GM19035 (cell line): ENCODE measurements at regions not wholly inside any gene's neighbourhood (a gene's known extent, or its start where the extent isn't known, plus 50 kb on each side); places are given as distances from the start of the nearest gene placed in this dataset.
"Not testable (repeated sequence)": the region's sequence is repeated elsewhere in the genome, so short reads cannot be mapped to it uniquely, and the experiment has no call there.

ENCODE experiments used
- ATAC-seq: cut with Tn5 transposase; IDR thresholded peaks from one replicate; pipeline ENCODE4 v1.9.1; 2021; ENCODE audit not compliant: unreplicated experiment

DNA sequence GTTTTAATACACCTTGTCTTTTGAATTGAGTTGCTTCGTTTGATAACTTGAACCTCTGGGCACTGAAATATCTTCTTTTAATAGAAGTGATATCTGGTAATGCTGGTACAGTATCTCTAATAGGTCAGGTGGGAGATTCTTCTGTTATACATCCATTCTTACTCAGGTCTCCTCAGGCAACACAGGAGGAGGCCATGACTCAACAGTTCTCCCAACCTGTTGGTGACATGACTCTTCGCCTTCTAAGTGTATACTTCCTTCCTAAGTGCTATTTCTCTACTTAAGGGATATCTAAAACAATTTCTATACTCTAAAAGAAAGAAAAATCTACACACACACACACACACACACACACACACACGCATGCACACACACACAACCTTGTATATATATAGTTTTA, 509.1 kb downstream of the PCNX1 start:
- ATAC-seq = no peak

DNA sequence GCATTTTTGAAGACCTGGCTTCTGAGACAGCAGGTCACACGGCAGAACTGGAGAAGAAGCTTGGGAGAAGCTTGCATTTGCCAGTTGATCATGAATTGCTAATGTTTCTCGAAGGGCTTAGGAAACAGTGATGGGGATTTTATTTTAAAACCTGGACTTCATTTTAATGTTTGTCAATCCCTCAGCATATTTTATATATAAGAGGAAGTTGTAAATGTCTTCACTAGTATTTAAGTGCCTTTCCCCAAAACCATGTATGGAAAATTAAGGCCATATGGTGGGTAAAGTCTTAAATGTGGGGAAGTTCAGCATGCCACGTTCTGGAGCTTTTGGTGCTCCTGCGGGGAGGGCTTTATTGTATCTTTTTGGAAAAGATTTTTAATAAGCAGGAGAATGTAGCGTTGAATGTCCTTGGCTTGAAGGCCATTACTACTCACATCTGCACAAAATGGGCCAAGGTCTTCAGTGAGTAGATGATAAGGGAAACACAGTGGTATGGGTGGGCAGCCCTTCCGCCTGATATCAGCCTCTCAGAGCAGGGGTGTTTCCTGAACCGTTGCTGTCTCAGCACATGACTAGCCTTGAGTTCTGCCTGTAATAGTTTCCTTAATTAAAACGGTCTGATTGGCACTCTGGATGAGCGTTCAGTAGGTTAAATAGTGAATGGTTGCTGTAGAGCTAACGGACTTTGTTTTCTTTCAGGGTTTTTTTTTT, 511.4 kb downstream of the PCNX1 start:
- ATAC-seq = no peak

DNA sequence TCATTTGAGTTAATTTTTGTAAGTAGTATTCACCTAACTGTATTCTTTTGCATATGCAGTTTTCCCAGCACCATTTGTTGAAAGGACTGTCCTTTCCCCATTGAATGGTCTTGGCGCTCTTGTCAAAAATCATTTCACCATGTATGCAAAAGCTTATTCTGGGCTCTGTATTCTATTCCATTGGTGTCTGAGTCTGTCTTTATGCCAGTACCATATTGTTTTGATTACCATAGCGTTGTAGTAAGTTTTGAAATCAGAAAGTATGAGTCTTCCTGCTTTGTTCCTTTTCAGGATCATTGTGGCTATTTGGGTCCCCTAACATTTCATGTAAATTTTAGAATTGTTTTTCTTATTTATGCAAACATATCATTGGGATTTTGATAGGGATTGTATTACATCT, 508.7 kb upstream of the RGS6 start:
- ATAC-seq = no peak

DNA sequence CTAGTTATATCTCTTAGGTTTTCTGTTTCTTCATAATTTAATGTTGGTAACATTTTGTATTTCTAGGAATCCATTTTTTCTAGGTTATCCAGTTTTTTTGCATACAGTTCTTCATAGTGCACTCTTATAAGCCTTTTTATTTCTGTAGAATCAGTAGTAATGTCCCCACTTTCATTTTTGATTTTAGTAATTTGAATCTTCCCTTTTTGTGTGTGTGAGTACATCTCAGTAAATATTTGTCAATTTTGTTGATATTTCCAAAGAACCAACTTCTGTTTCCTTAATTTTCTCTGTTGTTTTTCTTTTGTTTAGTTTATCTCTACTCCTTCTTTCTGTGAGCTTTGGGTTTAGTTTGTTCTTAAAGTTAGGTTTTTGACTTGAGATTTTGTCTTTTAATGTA, 507.3 kb upstream of the RGS6 start:
- no peak for ATAC-seq

DNA sequence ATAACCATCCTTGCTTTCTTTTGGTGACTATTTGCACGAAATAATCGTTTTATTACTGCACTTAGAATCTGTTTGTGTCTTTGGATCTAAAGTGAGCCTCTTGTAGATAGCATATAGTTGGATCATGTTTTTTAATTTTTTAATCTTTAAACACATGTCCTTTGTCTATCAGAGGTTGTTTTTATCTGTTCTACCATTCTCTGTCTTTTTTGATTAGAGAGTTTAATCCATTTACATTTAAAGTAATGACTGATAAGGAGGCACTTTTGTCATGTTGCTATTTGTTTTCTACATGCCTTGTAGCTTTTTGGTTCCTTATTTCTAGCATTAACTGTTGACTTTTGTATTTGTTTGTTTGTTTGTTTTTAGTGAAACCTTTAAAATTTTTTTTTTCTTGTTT, 506.2 kb upstream of the RGS6 start:
- ATAC-seq = no peak

DNA sequence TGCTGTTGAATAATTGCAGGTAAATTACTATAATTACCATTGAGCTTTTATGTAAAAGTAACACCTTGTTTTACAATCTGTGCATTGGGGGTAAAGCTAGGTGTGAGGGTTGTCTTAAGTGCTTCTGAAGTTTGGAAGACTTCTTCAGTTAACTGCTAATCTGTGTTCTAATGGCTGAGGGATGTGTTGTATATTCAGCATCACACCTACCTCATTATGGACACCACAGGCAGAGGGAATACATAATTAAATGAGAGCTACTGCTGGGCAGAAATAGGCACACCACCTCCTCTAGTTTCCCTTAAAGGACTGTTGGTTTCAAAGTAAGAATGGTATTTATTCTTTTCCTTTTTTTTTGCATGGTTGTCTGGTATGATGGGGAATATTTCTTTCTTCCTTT, 502.3 kb upstream of the RGS6 start:
- ATAC-seq = no peak

DNA sequence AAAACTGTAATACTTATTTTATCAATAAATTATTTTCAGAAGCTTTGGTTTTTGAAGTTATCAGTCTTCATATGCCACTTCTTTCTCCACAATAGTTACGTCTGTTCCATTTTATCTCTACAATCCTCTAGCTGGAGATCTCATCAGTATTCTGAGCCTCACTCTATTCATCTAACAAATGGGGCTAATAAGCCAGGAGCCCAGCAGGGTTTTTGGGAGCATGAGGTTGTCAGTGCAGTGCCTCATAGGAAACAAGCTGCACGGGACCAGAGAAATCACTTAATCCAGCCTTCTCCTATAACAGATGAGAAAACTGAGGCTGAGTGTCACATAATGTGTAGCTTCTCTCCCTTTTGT, 501.9 kb upstream of the RGS6 start:
- ATAC-seq = no peak

DNA sequence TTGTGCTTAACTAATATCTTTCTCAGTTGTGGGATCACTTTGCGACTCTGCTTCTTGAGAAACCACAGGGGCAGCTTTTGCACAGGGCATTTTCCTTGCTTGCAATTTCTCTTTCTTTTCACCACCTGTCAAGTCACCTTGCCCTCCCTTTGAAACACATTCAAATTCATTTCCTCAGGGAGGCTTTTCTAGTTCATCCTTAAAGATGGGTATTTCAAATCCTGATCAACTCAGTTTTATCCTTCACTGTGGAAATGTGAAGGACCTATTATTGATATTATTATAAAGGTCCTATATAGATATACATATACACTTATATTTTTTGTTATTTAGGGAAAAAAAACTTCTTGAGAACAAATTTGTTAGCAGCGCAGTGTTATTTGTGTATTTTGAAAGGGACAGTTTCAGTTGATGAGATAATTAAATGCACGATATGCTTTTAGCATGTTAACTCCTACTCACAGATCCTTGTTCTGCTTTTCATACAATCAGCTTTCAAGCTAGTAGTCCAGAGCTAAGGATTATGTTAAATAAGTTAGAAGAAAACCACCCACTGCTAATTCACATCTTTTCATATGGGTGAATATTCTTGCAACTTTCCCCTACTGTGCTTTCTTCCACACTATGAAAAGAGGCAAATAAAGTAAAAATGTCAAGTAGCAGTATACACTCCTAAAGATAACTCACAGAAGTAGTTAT, 501.4 kb upstream of the RGS6 start:
- no peak for ATAC-seq

DNA sequence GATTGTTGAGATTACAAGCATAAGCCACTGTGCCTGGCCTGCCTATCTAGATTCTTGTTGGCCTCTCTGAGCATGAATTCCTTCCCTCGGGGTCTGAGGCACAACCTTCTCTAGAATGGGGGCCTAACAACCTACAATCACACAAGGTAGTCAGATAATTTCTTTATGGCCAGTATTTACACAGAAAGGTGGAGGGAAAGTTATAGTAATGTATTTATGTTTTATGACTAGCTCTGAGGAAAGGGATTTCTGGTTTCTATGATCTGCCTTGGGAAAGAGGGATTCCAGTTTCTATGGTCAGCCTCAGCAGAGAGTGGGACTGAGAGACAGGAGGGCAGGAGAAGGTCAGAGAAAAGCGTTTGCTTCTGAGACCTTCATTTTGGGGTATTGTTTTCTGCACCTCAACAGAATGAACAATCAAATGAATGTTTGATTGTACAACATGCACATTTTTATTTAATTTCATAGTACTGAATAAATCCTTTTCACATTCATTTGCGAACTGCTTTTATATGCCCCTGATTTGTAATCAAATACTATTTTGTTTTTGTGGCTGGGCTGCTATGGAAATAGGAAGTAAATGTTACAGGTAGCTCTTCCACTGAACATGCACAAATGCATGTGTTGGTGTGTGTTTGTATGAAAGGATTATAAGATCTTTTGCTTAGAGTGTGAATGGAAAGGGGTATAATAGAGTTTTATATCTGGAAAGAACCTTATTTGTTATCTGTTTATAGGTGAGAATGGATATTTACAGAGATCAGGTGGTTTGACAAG, 499.7 kb upstream of the RGS6 start:
- no peak for ATAC-seq

DNA sequence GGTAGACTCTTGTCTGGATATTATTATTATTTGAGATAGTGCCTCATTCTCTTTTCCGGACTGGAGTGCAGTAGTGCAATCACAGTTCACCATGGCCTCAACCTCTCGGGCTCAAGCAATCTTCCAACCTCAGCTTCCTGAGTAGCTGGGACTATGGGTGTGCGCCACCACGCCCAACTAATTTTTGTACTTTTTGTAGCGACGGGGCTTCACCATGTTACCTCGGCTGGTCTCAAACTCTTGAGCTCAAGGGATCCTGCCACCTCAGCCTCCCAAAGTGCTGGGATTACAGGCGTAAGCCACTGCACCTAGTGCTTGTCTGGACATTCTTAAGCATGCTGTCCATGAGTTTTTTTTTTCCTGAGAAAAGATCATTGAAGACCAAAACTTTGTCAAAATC, 498.9 kb upstream of the RGS6 start:
- no peak for ATAC-seq

DNA sequence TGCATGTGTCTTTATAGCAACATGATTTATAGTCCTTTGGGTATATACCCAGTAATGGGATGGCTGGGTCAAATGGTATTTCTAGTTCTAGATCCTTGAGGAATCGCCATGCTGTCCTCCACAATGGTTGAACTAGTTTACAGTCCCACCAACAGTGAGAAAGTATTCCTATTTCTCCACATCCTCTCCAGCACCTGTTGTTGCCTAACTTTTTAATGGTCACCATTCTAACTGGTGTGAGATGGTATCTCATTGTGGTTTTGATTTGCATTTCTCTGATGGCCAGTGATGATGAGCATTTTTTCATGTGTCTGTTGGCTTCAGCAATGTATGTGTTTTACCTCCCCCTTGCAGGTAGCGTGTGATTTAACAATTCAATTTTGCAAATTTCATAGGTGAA, 496.6 kb upstream of the RGS6 start:
- not testable (repeated sequence) for ATAC-seq

DNA sequence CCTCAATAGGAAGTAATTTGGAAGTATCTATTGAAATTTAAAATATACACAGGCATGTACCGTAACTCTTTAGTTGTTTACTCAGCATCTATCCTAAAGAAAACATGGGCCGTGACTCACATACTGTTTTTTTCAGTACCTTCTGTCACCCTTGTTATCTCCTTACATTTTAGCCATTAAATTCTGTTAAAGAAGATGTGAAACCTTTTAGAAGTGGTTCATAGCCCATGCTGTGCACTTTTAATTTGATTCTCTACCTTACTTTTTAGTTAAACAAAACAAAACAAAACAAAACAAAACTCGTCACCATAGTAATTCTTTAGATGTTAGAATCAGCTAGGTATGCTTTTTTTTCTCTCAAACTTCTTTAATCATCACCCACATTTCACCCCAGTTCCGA, 494.4 kb upstream of the RGS6 start:
- ATAC-seq = no peak

DNA sequence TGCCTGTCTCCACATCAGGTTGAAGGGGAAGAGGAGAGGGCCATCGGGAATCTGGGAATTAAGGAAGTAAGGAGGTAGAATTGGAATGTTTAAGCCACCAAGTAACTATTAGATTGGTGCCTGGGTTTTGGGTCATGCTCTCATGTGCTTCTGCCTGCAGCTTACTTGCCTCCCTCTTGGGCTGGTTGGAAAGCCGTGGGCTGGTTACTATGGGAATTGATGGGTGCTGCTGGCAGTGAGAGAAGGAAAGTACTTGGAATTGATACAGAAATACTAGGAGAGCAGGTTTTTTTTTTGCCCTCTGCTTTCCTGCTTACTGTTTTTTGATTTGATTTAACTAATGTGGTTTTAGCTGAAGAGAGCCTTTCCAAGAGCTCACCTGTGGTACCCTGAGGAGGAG, 493.5 kb upstream of the RGS6 start:
- no peak for ATAC-seq

DNA sequence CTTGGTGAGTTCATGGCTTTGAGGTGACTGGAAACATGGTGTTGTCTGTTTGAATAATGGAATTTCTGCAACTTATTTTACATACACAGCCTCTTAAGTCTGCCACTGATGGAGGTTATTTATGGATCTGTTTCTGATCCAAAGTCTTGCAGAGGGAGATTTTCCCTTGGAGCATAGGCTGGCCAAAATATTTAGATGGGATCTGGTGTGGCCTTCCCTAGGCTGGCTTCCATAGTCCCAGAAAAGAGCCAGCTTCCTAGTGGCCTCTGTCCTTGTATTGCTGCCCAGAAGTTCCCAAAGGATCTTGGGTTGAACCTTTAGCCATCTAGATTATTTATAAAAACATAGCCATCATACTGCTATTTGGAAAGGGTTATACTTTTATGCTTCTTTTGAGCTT, 491.1 kb upstream of the RGS6 start:
- no peak for ATAC-seq

DNA sequence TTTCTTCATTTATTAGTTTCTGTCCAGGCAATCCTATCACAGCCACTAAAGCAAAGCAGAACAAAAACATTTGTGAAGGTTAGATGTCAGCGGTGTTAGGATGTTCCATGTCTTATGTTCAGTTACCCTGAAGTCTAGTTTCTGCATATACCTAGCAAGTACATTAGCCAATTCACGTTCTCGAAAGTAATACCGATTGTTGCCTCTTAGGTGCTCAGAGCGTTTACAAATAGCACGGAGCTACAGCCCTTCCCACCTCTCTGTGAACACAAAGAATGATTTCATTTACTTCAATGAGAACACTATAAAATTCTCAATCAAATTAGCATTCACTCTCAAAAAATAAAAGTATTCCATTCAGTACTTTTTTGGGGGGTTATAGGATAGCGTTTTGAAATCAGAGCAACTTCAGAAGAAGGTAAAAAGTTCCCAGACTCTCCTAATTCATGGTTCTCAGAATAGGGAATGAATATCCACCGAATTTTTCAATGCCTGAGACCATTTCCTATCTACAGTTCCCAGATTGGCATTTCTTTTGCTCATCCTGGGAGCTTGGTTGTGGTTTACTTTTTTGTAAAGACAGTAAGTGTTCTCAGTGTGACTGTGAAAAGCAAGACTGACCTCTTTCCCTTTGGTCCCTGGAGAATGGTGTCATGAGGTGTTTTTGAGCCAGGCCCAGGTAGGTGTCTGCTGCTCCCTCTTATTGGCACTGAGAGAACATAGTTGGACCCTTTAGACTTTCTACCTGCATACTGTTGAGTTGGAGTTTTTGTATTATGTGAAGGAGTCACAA, 488.0 kb upstream of the RGS6 start:
- no peak for ATAC-seq

DNA sequence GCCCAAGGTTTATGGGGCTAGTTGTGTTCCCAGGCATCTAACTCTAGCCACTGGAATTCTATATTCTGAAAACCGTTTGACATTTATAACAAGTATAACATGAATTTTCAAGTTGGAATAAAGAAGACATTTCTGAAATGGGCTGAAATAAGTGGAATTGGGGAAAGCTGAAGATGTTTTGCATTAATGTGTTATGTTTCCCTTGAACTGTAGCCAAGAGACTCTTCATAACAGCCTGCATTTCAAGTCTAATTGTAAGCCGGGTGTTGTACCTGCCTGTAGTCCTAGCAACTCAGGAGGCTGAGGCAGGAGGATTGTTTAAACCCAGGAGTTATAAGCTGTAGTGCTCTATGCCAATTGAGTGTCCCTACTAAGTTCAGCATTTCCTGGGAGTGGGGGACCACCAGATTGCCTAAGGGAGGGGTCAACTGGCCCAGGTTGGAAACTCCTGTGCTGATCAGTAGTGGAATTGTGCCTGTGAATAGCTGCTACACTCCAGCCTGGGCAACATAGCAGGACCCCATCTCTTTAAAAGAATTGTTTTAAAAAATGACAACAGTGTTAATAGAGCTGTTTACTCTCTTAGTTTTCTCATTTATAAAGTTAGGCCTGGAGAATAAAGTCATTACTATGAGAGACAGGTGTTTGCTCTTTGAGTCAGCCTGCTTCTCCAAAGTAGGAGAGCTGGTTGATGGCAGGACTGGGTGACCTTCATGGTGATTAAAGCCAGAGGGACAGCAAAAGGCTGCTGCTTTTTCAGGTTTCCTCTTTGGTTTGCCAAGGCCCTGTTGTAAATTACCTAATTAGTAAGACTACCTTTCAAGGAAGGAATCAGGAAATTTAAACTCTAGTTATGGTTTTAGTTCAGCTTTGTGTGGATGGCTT, 483.6 kb upstream of the RGS6 start:
- ATAC-seq = no peak

DNA sequence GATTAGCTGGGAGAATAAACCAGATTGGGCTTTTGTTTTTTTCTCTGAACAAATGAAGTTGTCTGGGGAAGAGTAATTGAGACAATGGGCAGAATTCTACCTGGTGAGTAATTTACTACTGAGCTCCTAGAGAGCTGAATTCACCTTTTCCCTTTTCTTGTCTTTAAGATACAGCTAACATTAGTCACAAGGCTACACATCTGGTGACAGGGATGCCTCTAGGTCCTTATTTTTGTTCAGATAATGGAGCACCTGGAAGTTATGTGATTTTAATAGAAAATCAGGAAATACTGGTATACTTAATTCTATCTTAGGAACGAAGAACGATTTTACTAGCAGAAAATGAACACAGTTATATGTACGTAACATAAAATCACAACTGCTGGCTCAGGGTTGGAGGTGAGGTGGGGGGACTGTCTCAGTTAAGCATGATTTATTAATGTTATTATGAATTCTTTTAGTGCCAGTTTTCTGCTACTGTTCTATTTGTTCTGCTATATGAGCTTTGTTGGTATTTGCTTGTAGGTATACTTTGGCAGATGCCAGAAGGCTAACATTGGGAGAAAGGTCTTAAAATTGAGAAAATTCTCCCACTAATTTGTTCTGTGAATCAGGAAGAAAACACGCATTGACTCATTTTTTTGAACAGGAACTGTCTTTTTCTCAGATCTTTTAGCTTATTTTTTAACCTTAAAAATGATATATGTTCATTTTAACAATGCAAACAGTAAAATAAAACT, 482.7 kb upstream of the RGS6 start:
- ATAC-seq = no peak

DNA sequence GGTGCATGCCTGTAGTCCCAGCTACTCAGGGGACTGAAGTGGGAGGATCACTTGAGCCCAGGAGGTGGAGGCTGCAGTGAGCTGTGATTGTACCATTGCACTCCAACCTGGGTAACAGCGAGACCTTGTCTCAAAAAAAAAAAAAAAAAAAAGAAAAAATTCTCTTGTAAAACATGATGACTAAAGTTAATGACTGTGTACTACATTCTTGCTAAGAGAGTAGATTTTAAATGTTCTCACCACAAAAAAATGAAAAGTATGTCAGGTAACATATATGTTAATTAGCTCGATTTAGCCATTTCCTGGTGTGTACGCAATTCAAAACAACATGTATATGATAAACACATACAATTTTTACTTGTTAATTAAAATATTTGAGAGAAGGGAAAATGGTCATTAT, 480.7 kb upstream of the RGS6 start:
- no peak for ATAC-seq

DNA sequence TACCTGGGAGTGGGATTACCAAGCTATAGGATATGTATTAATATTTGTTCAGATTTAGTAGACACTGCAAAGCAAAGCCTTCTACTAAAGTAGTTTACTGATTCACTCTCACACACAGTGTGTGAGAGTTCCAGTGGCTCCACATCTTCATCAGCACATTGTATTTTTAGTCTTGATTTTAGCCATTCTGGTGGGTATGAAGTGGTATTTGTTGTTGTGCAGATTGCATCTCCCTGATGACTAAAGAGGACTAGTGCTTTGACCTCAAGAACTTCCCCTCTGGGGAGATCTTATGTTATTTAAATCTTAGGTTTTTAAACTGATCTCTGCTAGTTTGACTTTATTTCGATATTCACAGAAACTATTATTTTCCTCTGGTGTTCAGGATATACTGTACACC, 479.7 kb upstream of the RGS6 start:
- ATAC-seq = no peak

DNA sequence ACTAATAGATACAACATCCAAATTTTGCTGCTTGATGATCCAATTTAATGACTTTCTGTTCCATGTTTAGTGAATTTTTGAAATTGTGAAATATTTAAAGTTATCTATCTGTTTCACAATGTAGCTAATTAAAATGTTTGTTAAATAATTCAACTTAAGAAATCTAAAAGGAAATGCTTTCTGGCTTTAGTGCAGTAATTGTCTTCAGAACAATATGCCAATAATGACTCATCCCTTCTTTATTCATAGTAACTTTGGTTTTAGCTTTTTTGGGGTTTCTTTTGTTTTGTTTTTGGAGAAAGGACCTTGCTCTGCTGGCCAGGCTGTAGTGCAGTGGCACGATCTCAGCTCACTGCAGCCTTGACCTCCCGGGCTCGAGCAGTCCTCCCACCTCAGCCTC, 479.2 kb upstream of the RGS6 start:
- ATAC-seq = no peak
